Activated T-cell treated with anti-CD3 and anti-CD28 coated beads, Interleukin-2, amount 50 U/mL, for 72 hours (primary cell): ENCODE measurements at regions not wholly inside any gene's neighbourhood (a gene's known extent, or its start where the extent isn't known, plus 50 kb on each side); places are given as distances from the start of the nearest gene placed in this dataset.
"Not testable (repeated sequence)": the region's sequence is repeated elsewhere in the genome, so short reads cannot be mapped to it uniquely, and the experiment has no call there.

Experiments used
- ATAC-seq, 2 donors: fragments of 150-1000 bp; cut with Tn5 transposase; replicated peaks in 1 of 2; 2 replicates each; pipeline ENCODE4 v1.10.0; 2021; ENCODE audit warnings: moderate library complexity in 2 of 2, mild to moderate bottlenecking in 1 of 2
- DNase-seq, 2 donors: peaks; one replicate each; pipeline ENCODE4 v3.0.0; 2021 to 2022; ENCODE audit warnings: mixed read lengths in 1 of 2
- H3K27ac Mint-ChIP-seq: one replicate; pipeline ENCODE4 v1.8.0; 2022; ENCODE audit warnings: mild to moderate bottlenecking, moderate library complexity, mixed read lengths
- H3K27me3 Mint-ChIP-seq: one replicate; pipeline ENCODE4 v1.8.0; 2022; ENCODE audit warnings: low read depth, mixed read lengths
- H3K36me3 Mint-ChIP-seq, 2 donors: one replicate each; pipeline ENCODE4 v1.8.0; 2022; ENCODE audit warnings: mixed read lengths in 2 of 2, mild to moderate bottlenecking in 1 of 2; ENCODE audit not compliant: insufficient read depth in 2 of 2
- H3K4me1 Mint-ChIP-seq: one replicate; pipeline ENCODE4 v1.8.0; 2022; ENCODE audit warnings: low read depth, mixed read lengths
- H3K4me3 Mint-ChIP-seq, 2 donors: one replicate each; pipeline ENCODE4 v1.8.0; 2022; ENCODE audit warnings: mild to moderate bottlenecking in 2 of 2, mixed read lengths in 2 of 2, moderate library complexity in 2 of 2
- H3K9me3 Mint-ChIP-seq, 2 donors: one replicate each; pipeline ENCODE4 v1.8.0; 2022; ENCODE audit warnings: mixed read lengths in 2 of 2

DNA sequence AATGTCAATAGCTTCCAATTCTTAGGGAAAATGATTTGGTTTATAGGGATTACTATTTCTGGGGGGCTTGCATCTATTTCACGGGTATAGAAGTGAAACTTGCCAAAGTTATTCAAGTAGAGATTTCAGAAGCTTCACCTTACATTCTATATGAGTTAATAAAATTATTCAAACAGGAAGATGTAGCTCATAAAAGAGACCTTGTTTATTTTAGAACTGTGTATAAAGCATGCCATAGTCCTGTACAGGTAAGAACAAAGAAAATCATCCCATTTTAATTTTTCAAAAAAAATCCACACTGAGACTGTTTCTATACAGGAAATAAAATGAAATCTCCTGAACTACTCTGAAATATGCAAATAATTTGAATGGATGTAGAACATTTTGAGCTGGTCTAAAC is 834.7 kb downstream of the TRHDE start:
- Mint-ChIP-seq H3K27ac (no peak overlapping the region), H3K36me3 (no peaks in the 10 kb centered on the region), H3K4me3 (no peak overlapping the region), H3K27me3 (no peaks in the 10 kb centered on the region), H3K4me1 (no peaks in the 10 kb centered on the region), H3K9me3 (peaks cover 8 to 10% of the 10 kb centered on the region in 2 donors)
- no peak for DNase-seq
- no peak for ATAC-seq

DNA sequence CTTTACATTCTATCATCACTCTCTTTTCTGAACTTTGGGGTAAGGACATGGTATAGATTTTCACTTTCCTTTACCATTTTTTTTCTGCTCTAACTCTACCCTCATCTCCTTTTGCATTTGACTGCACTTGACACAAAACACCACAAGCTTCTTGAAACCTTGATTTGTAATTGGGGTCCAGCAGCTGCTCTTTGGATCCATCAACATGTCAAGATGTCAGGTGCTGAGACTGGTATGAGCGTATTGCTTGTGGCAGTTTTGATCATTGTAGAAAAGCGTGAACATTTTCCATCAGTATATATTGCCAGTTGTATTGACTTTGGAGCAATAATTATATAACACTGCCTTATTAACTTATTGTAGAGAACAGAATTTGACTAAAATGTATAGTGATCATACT is 838.6 kb downstream of the TRHDE start:
- H3K9me3 Mint-ChIP-seq, result peaks cover 2 to 8% of the 10 kb centered on the region in 2 donors
- DNase-seq (no peak), ATAC-seq (no peak)
- H3K36me3 Mint-ChIP-seq, result no peaks in the 10 kb centered on the region
- H3K4me1 Mint-ChIP-seq, result no peaks in the 10 kb centered on the region
- H3K27ac Mint-ChIP-seq, result no peak overlapping the region
- H3K27me3 Mint-ChIP-seq, result no peaks in the 10 kb centered on the region
- H3K4me3 Mint-ChIP-seq, result no peak overlapping the region

DNA sequence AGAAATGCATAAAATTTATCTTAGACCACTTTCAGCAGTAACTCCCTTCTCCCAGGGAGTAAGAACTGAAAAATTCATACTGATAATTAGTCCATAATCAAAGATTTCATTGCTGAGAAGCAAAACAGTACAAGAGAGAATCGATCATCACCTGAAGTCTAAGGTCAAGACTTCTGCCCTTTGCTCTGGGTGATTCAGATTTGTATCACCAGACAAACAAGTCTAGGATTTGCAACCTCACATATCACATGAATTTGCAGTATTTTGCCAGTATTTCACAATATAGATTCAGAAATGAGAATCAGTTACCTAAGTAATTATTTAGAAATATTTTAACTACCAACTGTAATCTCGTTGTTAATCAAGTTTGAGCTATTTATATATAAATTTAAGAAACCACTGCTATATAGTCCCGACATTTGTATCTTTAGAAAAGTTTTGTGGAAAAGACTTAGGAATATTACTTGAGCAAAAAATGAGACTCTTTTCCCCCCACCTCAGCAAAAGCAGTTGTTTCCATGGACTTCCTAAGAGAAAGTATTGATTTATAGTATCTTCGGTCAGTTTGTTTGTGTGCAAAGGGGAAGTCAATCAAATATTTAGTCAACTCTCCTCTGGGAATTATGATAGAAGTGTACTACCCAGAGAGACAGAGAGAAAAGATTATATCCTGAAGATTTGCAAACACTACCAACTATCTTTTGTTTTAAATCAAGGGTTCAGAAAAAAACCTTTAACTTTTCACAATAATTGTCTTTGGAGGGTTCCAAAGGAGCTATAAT is 840.1 kb downstream of the TRHDE start:
- DNase-seq (no peak), ATAC-seq (no peak)
- Mint-ChIP-seq H3K4me3 (no peak overlapping the region), H3K27ac (no peak overlapping the region), H3K36me3 (no peaks in the 10 kb centered on the region), H3K9me3 (peaks cover 2 to 8% of the 10 kb centered on the region in 2 donors), H3K4me1 (no peaks in the 10 kb centered on the region), H3K27me3 (no peaks in the 10 kb centered on the region)

DNA sequence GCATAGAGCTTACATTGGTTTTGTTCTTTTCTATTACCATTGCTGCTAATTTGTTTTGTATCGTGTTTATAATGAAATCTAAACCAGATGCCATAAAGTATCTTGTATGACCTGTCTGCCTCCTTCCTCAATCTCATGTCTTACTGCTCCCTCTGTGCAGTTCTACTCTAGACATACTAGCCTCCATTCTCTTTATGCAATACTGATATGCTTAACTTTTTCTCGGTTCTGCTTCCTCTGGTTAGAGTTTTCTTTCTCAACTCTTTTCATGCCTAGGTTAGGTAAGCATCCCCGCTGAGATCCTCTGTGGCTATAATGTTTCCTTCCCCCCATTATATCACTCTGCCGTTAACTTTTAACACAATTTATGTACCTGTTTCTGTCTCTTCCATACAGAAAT is 852.3 kb downstream of the TRHDE start:
- Mint-ChIP-seq H3K4me3 (no peak overlapping the region), H3K9me3 (peaks cover 5 to 6% of the 10 kb centered on the region in 2 donors), H3K27ac (no peak overlapping the region), H3K27me3 (no peaks in the 10 kb centered on the region), H3K36me3 (no peaks in the 10 kb centered on the region), H3K4me1 (no peaks in the 10 kb centered on the region)
- ATAC-seq (no peak), DNase-seq (no peak)

DNA sequence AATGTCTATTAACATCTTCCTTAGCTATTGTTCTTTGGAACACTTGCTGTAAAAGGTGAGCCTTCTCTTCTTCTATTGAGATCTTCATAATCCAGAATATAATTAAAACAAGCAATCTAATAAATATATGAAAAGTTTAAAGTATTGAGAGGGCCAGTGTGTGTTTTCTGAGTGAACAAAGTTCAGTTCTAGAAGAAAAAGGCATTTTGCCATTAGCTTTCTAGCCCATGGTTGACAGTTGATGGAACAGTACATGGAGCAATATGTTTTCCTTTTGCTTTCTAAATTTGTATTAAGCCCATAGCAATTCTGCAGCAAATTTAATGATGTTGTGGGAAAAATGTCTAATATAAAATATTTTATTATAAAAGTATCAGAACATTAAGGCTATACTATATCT is 853.0 kb downstream of the TRHDE start:
- Mint-ChIP-seq H3K36me3 (no peaks in the 10 kb centered on the region), H3K27ac (no peak overlapping the region), H3K4me3 (no peak overlapping the region), H3K4me1 (no peaks in the 10 kb centered on the region), H3K9me3 (peaks cover 5 to 8% of the 10 kb centered on the region in 2 donors), H3K27me3 (no peaks in the 10 kb centered on the region)
- DNase-seq (no peak), ATAC-seq (no peak)

GRCh38 chr12:73136386-73136785 is 864.2 kb downstream of the TRHDE start:
- ATAC-seq, result no peak

GRCh38 chr12:73139642-73140041 is 867.5 kb downstream of the TRHDE start:
- not testable (repeated sequence) for ATAC-seq, H3K36me3 Mint-ChIP-seq, H3K9me3 Mint-ChIP-seq, H3K27me3 Mint-ChIP-seq, H3K27ac Mint-ChIP-seq, H3K4me1 Mint-ChIP-seq, H3K4me3 Mint-ChIP-seq, DNase-seq

More at GRCh38 chr12:73136386-73136785, 864.2 kb downstream of the TRHDE start:
- Mint-ChIP-seq H3K4me3 (no peak overlapping the region), H3K27me3 (no peaks in the 10 kb centered on the region), H3K36me3 (no peaks in the 10 kb centered on the region), H3K27ac (no peak overlapping the region), H3K9me3 (peaks cover 2 to 4% of the 10 kb centered on the region in 2 donors), H3K4me1 (no peaks in the 10 kb centered on the region)
- DNase-seq, result no peak

GRCh38 chr12:73158341-73158740 is 886.2 kb downstream of the TRHDE start:
- no peaks in the 10 kb centered on the region for H3K4me1 Mint-ChIP-seq
- H3K4me3 Mint-ChIP-seq, result no peak overlapping the region
- no peaks in the 10 kb centered on the region for H3K36me3 Mint-ChIP-seq
- no peaks in the 10 kb centered on the region for H3K27me3 Mint-ChIP-seq
- H3K27ac Mint-ChIP-seq, result no peak overlapping the region
- DNase-seq, result no peak
- H3K9me3 Mint-ChIP-seq, result peaks cover 9 to 13% of the 10 kb centered on the region in 2 donors
- ATAC-seq, result no peak

- H3K27me3 Mint-ChIP-seq, result no peaks in the 10 kb centered on the region
- H3K36me3 Mint-ChIP-seq, result no peaks in the 10 kb centered on the region
Observed at GRCh38 chr12:73159954-73160353, 887.8 kb downstream of the TRHDE start.

GRCh38 chr12:73161970-73162369 is 889.8 kb downstream of the TRHDE start:
- no peak overlapping the region for H3K4me3 Mint-ChIP-seq
- no peaks in the 10 kb centered on the region for H3K27me3 Mint-ChIP-seq
- peaks cover 9 to 13% of the 10 kb centered on the region in 2 donors for H3K9me3 Mint-ChIP-seq
- H3K27ac Mint-ChIP-seq, result no peak overlapping the region
- no peak for DNase-seq
- no peak for ATAC-seq
- H3K4me1 Mint-ChIP-seq, result no peaks in the 10 kb centered on the region
- no peaks in the 10 kb centered on the region for H3K36me3 Mint-ChIP-seq

More at GRCh38 chr12:73159954-73160353, 887.8 kb downstream of the TRHDE start:
- DNase-seq (no peak), ATAC-seq (no peak)
- no peak overlapping the region for H3K4me3 Mint-ChIP-seq
- no peak overlapping the region for H3K27ac Mint-ChIP-seq
- H3K9me3 Mint-ChIP-seq, result peaks cover 9 to 13% of the 10 kb centered on the region in 2 donors
- H3K4me1 Mint-ChIP-seq, result no peaks in the 10 kb centered on the region

GRCh38 chr12:73180734-73181133 is 908.6 kb downstream of the TRHDE start:
- Mint-ChIP-seq H3K27me3 (no peaks in the 10 kb centered on the region), H3K4me3 (no peak overlapping the region), H3K27ac (no peak overlapping the region), H3K9me3 (peaks cover 12% of the 10 kb centered on the region in 2 donors), H3K36me3 (peaks cover 2 to 3% of the 10 kb centered on the region in 2 donors), H3K4me1 (no peaks in the 10 kb centered on the region)
- DNase-seq, result no peak
- ATAC-seq, result no peak

DNA sequence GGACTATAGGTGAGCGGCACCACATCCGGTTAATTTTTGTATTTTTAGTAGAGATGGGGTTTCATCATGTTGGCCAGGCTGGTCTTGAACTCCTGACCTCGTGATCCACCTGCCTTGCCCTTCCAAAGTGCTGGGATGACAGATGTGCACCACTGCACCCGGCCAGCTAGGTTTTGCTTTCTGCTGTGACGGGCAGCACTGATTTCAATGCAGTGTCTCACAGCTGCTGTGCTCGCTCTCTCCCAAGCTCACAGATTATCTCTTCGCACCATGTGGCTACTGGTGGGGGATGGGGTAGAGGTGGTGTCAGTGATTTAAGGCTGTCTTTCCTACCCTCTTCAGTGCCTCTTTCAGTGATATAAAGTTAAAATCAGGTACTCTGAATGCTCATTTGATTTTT is 909.1 kb downstream of the TRHDE start:
- Mint-ChIP-seq H3K27ac (no peak overlapping the region), H3K4me3 (no peak overlapping the region), H3K9me3 (peaks cover 13 to 14% of the 10 kb centered on the region in 2 donors), H3K4me1 (no peaks in the 10 kb centered on the region), H3K27me3 (no peaks in the 10 kb centered on the region), H3K36me3 (peaks cover 2 to 4% of the 10 kb centered on the region in 2 donors)
- DNase-seq (no peak), ATAC-seq (no peak)

GRCh38 chr12:73185403-73185802 is 913.2 kb downstream of the TRHDE start:
- H3K36me3 Mint-ChIP-seq, result peaks cover 2 to 5% of the 10 kb centered on the region in 2 donors
- H3K9me3 Mint-ChIP-seq, result peaks cover 17 to 22% of the 10 kb centered on the region in 2 donors
- no peak for DNase-seq
- H3K4me1 Mint-ChIP-seq, result no peaks in the 10 kb centered on the region
- no peak overlapping the region for H3K27ac Mint-ChIP-seq
- ATAC-seq, result no peak
- no peak overlapping the region for H3K4me3 Mint-ChIP-seq
- H3K27me3 Mint-ChIP-seq, result no peaks in the 10 kb centered on the region

DNA sequence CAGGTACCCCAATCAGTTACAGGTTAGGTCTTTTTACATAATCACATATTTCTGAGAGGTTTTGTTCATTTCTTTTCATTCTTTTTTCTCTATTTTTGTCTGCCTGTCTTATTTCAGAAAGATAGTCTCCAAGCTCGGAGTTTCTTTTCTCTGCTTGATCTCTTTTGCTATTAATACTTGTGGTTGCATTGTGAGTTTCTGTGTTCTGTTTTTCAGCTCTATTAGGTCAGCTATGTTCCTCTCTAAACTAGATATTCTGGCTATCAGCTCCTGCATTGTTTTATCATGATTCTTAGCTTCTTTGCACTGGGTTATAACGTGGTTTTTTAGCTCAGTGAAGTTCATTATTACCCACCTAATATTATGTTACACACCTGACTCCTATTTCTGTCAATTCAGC is 914.1 kb downstream of the TRHDE start:
- Mint-ChIP-seq H3K9me3 (peaks cover 17 to 24% of the 10 kb centered on the region in 2 donors), H3K4me3 (no peak overlapping the region), H3K27me3 (no peaks in the 10 kb centered on the region), H3K4me1 (no peaks in the 10 kb centered on the region), H3K27ac (no peak overlapping the region), H3K36me3 (peaks cover 2 to 5% of the 10 kb centered on the region in 2 donors)
- ATAC-seq, result no peak
- DNase-seq, result no peak
